Tibial nerve (tissue), 3 donors: ENCODE measurements at regions not wholly inside any gene's neighbourhood (a gene's known extent, or its start where the extent isn't known, plus 50 kb on each side); places are given as distances from the start of the nearest gene placed in this dataset.

ENCODE experiments used
- POLR2A ChIP-seq, 2 donors: fragments of 450-650 bp; IDR thresholded peaks; one replicate each; pipeline ENCODE4 v1.6.1; 2017; ENCODE audit warnings: antibody characterized with exemption in 2 of 2, mild to moderate bottlenecking in 2 of 2, moderate library complexity in 2 of 2
- TF ChIP-seq, protein P1 (sequence below), 5 experiments: fragments of 200-600 bp in 3 of 5; fragments of 450-650 bp in 2 of 5; sonication (generic) in 3 of 5; IDR thresholded peaks; one replicate each; pipeline ENCODE4 v1.5.1; 2016 to 2019; ENCODE audit warnings: antibody characterized with exemption in 5 of 5, mild to moderate bottlenecking in 3 of 5, moderate library complexity in 2 of 5

DNA sequence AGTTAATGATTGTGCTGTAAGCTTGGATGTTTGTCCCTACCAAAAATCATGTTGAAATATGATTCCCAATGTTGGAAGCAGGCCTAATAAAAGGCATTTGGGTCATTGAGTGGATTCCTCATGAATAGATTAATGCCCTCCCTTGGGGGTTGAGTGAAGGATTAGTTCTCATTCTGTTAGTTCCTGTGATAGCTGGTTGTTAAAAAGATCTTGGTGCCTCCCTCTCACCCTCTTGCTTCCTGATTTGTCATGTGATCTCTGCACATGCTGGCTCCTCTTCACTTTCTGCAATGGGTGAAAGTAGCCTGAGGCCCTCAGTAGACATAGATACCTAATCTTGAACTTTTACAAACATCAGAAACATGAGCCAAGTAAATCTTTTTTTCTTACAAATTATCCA lies 115.6 kb upstream of the HCRTR2 start:
- no peak for TF ChIP-seq POLR2A (IDR thresholded peaks at IDR 0.05)
- TF ChIP-seq, protein P1, sequence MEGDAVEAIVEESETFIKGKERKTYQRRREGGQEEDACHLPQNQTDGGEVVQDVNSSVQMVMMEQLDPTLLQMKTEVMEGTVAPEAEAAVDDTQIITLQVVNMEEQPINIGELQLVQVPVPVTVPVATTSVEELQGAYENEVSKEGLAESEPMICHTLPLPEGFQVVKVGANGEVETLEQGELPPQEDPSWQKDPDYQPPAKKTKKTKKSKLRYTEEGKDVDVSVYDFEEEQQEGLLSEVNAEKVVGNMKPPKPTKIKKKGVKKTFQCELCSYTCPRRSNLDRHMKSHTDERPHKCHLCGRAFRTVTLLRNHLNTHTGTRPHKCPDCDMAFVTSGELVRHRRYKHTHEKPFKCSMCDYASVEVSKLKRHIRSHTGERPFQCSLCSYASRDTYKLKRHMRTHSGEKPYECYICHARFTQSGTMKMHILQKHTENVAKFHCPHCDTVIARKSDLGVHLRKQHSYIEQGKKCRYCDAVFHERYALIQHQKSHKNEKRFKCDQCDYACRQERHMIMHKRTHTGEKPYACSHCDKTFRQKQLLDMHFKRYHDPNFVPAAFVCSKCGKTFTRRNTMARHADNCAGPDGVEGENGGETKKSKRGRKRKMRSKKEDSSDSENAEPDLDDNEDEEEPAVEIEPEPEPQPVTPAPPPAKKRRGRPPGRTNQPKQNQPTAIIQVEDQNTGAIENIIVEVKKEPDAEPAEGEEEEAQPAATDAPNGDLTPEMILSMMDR (IDR thresholded peaks at IDR 0.05): no peak
